ENCODE measurements at regions not wholly inside any gene's neighbourhood (a gene's known extent, or its start where the extent isn't known, plus 50 kb on each side); places are given as distances from the start of the nearest gene placed in this dataset.

DNA sequence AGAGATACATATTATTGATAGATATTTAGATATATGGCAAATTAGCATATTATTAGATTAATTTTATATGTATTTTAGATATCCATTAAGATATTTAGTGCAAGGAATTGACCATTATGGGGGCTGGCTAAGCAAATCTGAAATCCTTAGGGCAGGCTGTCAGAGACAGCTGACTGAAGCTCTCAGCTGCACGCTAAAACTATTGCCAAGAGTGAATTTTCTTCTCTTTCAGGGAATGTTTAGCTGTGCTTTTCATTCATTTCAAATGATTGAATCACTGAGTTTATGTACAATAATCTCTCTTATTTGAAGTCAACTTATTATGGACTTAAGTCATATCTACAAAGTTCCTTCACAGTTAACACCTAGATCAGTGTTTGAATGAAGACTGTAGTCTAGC, 566.5 kb downstream of the LRFN5 start:
- no peak for DNase-seq (ENCODE audit: low read depth in 4 of 4, low spot score in 1 of 4)

DNA sequence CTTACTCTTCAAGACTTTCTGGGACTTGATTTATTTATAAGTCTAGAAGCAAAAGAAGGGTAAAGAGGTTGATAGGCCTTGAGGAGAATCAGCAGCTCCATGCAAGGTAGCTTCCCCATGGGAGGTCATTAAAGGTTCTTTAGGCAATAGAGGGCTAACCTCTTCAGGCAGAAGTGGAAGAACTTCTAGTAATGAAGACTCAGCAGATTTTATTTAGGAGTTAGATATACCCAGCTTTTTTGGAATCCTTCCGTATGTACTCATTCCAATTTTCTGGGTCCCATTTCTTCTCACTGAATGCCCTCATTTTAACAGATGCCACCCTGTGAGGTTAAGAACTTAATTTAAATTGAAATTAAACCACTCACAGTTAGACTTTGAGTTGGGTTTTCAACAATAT, 565.6 kb downstream of the LRFN5 start:
- DNase-seq (ENCODE audit: low read depth in 4 of 4, low spot score in 1 of 4) = no peak

DNA sequence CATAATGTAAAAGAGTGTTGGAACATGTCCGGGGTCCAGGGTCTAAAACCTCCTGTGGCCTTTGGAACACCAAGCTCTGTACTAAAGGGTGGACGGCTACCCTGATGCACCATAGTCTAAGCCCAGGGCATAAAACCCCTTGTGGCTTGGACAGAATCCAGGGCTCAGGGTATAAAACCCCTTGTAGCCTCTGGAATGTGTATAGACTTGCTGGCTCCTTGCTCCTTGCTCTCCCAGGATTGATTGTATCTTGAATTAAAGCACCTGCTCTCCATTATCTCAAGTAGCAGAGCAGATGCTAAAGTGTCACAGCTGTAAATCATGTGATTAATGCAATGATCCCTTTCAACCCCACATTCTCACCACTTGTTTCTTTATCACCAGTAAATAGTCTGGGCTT, 556.5 kb downstream of the LRFN5 start:
- no peak for DNase-seq (ENCODE audit: low read depth in 4 of 4, low spot score in 1 of 4)

DNA sequence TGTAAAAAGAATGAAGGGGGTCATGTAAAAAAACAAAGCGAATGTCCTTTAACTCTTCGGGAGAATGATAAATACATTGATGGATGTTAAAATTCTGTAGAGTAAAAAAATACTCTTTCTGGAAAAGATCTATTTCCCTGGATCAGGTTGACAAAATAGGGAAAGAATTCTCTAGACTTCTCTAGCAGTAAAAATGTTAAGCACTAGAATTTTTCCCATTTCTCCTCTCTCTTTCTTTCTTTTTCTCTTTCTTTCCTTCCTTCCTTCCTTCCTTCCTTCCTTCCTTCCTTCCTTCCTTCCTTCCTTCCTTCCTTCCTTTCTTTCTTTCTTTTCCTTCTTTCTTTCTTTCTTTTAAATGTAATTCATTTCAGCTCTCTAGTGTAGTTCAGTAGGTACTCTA, 552.5 kb downstream of the LRFN5 start:
- DNase-seq (ENCODE audit: low read depth in 4 of 4, low spot score in 1 of 4) = no peak

DNA sequence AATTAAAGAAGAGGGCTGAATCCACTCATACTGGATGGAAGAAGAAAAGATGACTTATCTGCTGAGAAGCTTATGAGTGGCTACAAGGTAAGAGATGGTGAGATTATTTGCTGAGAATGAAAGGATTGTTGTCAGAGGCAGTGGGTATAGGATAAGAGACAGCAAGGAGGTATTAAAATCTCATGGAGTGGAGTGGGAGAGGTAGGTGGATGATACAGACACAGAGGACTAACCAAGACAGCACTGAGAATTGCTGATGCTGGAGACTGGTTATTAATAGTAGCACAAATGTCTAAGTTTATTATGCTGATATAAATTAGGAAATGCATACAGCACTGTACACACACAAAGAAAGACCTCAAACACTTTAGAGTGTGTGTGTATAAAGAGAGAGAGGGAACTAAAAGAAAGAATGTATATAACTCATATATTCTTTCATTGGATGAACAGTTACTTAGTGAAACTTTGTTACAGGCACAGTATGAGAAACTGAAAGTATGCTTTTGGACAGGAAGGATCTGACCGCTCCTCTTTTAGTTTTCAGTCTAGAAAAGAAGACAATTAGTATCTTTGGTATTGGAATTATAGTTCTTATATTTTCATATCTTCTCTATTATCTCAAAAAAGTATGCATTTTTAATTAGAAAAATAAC, 543.1 kb downstream of the LRFN5 start:
- DNase-seq (ENCODE audit: low read depth in 4 of 4, low spot score in 1 of 4) = no peak

DNA sequence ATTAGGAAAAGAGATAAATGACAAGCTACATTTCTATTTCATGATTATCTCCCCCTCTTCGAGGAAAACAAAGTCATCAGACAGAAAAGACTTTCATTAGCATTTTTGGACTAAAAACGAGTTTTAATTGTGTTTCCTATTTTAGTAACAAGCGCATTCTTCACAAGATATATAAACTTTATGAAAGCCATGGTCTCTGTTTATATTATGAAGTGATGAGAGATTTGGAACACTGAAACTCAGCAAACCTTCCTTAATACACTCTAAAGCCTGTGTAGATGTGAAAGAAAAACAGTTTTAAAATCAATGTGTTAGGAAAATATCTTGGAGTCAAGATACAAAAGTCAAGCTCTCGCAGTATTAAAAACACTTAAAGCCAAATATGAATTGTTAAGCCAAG, 539.1 kb downstream of the LRFN5 start:
- no peak for DNase-seq (ENCODE audit: low read depth in 4 of 4, low spot score in 1 of 4)

DNA sequence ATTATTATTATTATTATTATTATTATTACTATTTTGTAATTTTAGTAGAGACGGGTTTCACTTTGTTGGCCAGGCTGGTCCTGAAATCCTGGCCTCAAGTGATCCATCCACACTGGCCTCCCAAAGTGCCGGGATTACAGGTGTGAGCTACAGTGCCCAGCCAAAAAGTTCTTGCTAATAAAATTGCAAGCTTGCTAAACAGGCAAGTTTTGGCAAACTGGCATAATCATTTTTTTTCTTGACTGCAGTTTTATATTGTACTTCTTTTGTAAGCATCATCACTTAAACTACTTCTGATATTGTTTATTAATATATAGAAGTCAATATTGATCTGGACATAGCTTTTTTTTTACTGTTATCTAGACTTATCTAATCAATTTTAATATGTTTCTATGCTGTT, 536.4 kb downstream of the LRFN5 start:
- DNase-seq (ENCODE audit: low read depth in 4 of 4, low spot score in 1 of 4) = no peak

DNA sequence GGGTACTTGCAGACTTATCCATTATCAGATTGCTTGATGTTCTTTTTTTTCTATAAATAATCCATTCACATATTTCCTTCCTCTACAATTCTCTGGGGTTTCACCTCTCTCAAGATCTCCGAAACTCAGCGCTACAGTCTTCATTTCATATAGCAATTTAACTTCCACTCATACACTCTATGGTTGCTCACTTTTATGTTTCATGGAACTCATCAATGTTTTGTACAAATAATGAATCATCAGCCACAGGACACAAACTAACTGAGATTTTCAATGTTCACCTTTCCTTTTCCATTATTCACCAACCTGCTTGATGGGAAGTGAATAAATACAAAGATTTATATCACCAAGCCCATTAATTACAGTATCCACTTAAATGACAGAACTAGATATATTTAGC, 534.7 kb downstream of the LRFN5 start:
- no peak for DNase-seq (ENCODE audit: low read depth in 4 of 4, low spot score in 1 of 4)

DNA sequence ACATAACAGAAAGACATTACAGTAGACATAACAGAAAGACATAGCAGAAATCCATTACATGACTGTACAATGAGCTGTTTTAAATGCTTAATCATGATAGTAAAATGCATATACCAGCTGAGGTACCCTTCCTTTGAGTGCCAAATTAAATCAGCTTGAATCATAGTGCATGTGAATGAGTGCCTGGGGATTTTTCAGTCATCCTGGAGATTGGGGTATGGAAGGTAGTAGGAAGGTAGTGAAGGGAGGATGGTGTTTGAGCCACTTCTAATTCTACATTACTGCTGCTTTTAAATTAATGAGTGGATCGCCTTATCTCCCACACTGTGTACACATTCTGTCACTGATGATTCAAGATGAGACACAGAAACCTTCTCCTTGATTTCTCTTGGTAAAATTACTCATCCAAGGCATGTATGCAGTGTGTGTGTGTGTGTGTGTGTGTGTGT, 534.2 kb downstream of the LRFN5 start:
- DNase-seq (ENCODE audit: low read depth in 4 of 4, low spot score in 1 of 4) = no peak

DNA sequence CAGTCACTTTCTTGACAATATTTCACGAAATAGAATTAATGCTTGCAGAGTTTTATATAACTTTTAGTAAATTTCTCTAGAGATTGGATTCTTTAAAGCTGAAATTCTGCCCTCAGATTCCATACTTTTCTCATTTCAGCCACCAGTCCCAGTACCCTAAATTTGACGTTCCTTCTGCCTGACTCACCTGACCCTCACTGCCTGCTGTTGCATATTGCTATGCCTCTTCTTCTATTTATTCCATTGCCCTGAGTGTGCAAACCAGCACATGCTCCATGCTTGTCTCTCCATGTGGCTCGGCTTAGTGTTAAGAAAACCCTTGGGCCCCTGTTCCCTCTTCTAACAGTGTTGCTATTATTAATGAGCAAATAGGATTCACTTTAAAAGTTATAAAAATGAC, 533.3 kb downstream of the LRFN5 start:
- DNase-seq (ENCODE audit: low read depth in 4 of 4, low spot score in 1 of 4) = no peak

DNA sequence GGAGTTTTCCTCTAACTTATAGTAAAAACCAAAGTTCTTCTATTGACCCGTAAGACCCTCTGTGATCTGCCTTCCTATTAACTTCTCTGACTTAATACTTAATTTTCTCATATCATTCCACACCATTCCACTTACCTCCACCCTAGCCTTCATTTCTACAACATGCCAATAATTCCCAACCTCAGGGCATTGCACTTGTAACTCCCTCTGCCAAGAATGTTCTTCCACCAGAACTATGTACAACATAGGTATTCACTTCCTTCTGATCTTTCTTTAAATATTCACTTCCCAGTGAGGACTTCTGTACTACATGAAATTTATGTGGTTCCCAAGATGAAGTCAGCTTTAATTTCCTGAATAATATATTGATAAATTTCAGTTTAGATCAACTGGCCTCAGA, 531.7 kb downstream of the LRFN5 start:
- DNase-seq (ENCODE audit: low read depth in 4 of 4, low spot score in 1 of 4) = no peak

DNA sequence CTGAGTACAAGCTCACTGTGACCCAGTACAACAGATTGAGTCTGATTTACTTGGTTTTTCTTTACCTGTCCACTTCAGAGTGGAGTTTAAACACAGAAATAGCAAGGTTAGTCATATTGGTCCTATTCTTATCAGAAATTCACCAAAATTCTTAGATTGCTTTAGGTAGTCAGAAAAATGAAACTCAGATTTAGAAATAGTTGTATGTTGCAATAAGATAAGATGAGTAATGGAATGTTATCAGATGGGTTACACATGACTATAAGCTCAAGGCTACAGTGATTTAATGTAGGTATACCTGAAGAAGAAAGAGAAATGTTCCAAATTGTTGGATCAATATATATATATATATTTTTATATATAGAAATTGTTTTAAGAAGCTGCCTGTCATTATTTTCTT, 524.1 kb downstream of the LRFN5 start:
- DNase-seq (ENCODE audit: low read depth in 4 of 4, low spot score in 1 of 4) = no peak

DNA sequence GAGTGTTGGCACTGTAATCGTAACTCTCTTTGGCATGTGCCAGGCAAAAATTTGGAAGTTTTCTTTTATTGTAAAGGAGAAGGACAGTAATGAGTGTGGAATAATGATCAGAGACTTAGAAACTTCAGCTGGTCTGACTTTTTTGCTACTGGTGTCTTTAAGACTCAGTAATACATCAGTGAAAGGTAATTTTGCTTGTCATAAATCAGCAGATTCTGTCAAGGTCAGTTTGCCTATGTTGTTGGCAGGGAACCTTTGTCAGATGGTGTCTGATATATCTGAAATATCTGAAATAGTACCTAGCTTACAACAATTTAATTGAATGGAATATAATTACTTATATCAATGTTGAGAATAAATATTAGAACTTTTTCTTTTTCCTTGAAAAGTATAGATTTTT, 516.9 kb downstream of the LRFN5 start:
- no peak for DNase-seq (ENCODE audit: low read depth in 4 of 4, low spot score in 1 of 4)

DNA sequence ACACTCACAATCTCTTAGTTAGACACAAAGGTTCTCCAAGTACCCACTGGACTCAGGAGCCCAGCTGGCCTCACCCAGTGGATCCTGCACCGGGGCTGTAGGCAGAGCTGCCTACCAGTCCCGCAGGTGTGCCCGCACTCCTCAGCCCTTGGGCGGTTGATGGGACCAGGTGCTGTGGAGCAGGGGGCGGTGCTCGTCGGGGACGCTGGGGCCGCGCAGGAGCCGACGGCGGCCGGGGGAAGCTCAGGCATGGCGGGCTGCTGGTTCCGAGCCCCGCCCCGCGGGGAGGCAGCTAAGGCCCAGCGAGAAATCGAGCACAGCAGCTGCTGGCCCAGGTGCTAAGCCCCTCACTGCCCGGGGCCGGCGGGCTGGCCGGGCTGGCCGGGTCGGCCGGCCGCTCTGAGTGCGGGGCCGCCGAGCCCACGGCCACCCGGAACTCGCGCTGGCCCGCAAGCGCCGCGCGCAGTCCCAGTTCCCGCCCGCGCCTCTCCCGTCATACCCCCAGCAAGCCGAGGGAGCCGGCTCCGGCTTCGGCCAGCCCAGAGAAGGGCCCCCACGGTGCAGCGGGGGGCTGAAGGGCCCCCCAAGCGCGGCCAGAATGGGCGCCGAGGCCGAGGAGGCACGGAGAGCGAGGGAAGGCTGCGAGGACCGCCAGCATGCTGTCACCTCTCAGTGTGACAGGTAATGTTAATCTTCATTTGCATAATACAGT, 506.8 kb downstream of the LRFN5 start:
- DNase-seq (ENCODE audit: low read depth in 4 of 4, low spot score in 1 of 4) = no peak

DNA sequence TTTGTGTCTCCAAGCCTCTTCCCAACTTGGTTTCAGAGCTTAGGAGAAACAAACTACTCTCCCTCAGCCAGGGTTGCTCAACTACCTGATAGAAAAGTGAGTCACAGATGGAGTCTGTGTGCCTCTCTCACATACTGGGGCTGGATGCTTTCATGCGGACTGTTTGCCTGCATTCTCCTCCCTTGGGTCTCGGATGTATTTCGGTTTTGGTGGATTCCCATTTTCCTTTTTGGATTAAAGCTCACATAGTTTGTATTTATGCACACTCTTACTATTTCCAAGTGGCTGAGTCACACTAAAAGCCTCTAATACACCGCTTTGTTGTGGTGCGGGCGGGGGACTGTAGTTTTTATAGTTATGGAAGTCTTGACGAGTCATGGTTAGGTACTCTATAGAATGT, 505.4 kb downstream of the LRFN5 start:
- no peak for DNase-seq (ENCODE audit: low read depth in 4 of 4, low spot score in 1 of 4)

DNA sequence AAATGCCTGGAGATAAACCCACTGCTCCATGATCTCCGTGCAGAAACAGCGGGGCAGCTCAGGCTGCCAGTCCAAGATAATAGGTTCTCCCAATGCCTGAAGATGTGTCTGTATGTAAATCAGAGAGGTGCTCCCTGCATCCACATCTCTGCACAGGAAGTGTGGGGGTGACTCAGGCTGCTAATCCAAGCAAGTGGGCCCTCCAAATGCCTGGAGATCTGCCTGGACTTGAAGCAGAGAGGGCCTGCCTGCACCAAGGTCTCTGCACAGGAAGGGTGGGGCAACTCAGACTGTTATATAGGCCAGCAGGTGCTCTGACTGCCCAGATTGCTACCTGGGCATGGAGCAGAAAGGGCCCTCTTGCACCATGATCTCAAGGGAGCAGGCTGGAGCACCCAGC, 504.7 kb downstream of the LRFN5 start:
- DNase-seq (ENCODE audit: low read depth in 4 of 4, low spot score in 1 of 4) = no peak

DNA sequence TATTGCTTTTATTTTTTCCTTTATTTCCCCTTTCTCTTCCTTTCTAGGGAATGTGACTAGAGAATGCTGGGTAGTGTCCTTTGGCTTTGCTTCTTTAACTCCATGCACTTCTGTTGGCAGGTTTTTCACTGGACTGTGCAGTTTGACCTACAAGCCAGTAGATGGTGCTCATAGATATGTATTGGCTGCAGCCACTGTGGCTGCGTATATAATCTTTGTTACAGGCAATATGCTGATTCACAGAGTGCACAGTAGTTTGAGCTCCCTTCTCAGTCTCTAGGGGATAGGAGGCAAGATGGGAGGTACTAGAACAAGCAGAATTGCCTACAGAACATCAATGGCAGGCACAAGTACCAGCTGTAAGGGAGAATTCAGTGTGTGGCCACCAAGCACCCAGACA, 503.5 kb downstream of the LRFN5 start:
- DNase-seq (ENCODE audit: low read depth in 4 of 4, low spot score in 1 of 4) = no peak

DNA sequence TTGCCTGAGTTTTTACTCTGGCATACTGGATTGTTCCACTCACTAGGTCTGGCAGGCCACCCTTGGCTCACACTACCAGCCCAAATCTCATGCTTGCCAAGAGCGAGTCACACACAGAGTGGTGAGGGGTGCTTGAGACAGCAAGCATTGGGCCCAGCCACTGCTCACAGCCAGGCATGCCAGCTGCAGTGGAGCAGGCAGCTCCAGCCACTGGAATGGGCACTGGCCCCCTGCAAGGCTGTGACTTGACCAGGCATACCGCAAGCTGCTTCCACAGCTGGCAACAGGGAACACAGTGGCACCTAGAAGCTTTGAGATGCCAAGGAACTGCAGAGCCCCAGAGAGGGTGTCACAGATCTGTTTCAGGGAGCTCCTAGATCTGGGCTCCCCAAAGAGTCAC, 488.5 kb downstream of the LRFN5 start:
- DNase-seq (ENCODE audit: low read depth in 4 of 4, low spot score in 1 of 4) = no peak

DNA sequence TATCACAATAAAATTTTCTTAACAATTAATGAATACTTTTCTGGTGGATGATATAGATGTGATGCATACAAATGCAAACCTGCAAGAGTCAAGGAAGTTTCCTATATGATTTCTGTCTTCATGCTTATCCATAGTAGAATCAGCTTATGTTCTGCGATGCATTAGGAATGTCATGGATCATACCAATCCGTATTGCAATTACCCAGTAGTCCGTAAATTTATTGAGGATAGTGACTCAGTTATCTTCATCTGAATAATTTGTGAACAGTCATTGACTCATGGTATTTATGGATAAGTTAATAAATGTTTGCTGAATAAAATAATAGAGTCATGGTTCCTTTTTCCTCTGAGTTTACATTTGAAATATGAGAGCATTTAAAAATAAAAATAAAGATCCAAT, 483.4 kb downstream of the LRFN5 start:
- no peak for DNase-seq (ENCODE audit: low read depth in 4 of 4, low spot score in 1 of 4)

DNA sequence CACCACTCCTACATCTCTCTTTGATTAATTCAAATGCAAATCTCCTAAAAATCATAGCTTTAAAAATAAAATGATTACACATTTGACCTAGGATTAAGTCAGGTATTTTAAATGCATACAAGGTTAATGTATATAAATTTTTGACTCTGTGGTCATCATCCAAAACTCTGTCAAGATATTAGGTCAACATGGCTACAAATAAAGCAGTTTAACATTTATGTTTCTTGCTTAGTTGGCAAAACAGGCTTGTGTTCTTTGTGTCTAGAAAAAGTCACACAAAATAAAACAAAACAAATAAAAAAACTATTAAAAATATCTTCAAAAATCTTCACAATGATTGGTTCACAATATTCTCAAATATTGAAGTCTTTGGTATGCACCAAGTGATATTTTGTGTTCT, 473.2 kb downstream of the LRFN5 start:
- no peak for DNase-seq (ENCODE audit: low read depth in 4 of 4, low spot score in 1 of 4)

DNA sequence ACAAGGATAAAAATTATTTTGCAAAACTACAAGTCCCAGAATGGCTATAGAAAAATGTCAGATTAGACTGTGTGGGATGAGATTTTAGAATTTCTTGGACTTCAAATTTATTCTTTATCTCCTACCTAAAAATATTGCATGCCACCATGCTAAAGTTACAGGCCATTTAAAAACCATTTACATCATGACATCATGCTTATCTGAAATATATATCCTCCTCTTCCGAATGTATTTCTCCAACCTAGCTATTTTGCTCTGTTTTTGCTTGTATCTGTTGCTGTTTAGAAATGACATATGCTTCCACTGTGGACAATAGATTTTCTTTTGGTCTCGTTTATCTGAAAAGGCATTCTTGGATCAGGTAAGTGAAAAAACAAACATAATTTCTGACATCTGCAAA, 471.7 kb downstream of the LRFN5 start:
- no peak for DNase-seq (ENCODE audit: low read depth in 4 of 4, low spot score in 1 of 4)

DNA sequence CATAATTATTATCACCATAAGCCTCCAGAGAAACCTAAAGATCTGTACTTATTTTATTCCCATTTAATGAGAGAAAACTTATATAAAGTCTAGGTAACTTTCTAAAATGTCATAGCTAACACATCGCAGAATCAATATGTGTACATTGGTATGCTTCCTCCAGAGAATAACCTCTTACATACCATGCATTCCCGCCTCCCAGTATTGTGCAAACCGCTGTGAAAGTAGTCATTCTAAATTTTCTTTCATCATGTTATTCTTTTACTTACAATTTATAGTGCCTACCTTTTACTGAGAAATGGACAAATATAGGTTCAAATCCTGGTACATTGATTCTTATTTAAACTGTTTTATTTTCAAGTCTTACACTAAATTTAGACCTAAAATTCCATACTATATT, 463.4 kb downstream of the LRFN5 start:
- DNase-seq (ENCODE audit: low read depth in 4 of 4, low spot score in 1 of 4) = no peak

DNA sequence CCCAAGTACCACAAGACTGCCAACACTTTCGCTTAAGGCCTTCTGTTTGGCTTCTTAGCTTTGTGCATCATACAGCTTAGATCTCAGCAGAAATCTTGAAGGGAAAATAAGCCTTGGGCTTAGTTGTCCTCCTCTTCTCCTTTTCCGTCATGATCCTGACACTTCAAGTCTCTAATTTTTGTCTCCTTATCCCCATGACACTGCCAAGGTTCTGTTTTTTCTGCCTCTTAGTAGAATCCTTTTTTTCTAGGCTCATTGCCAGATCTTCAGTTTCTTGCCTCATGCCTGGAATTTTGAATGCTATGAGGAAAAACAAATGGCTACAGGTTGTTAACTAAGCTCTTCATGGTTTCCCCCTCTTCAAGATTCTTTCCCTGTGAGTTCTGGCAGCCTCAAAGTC, 450.4 kb downstream of the LRFN5 start:
- DNase-seq (ENCODE audit: low read depth in 4 of 4, low spot score in 1 of 4) = no peak
